GM19240 (cell line): ENCODE measurements at regions not wholly inside any gene's neighbourhood (a gene's known extent, or its start where the extent isn't known, plus 50 kb on each side); places are given as distances from the start of the nearest gene placed in this dataset.
"Not testable (repeated sequence)": the region's sequence is repeated elsewhere in the genome, so short reads cannot be mapped to it uniquely, and the experiment has no call there.

ENCODE experiments used
- DNase-seq: peaks from one replicate; pipeline ENCODE4 v3.0.0; 2011; ENCODE audit warnings: low spot score; ENCODE audit not compliant: insufficient read length

GRCh38 chr12:102298022-102298421, 100.4 kb upstream of the PMCH start:
- DNase-seq = no peak

GRCh38 chr12:102297412-102297811, 99.8 kb upstream of the PMCH start:
- no peak for DNase-seq

GRCh38 chr12:102294568-102294967, 96.9 kb upstream of the PMCH start:
- no peak for DNase-seq

GRCh38 chr12:102291498-102292440, 94.1 kb upstream of the PMCH start:
- not testable (repeated sequence) for DNase-seq

- not testable (repeated sequence) for DNase-seq
Measured at GRCh38 chr12:102289702-102290101, 92.1 kb upstream of the PMCH start.

- no peak for DNase-seq
Measured at GRCh38 chr12:102281231-102281630, 83.6 kb upstream of the PMCH start.

GRCh38 chr12:102255687-102256086, 58.1 kb upstream of the PMCH start:
- not testable (repeated sequence) for DNase-seq

- DNase-seq = not testable (repeated sequence)
Measured at GRCh38 chr12:102251005-102251404, 53.4 kb upstream of the PMCH start.

- DNase-seq = no peak
Measured at GRCh38 chr12:102249079-102249841, 51.6 kb upstream of the PMCH start.
